ENCODE measurements at regions not wholly inside any gene's neighbourhood (a gene's known extent, or its start where the extent isn't known, plus 50 kb on each side); places are given as distances from the start of the nearest gene placed in this dataset.

GRCh38 chr2:103810875-103811274 is 1043.0 kb upstream of the POU3F3 start:
- Mint-ChIP-seq H3K27me3 (ENCODE audit: insufficient read depth) (no peaks in the 10 kb centered on the region), H3K4me1 (peaks cover 32% of the 10 kb centered on the region), H3K27ac (no peak overlapping the region), H3K9me3 (no peaks in the 10 kb centered on the region), H3K36me3 (ENCODE audit: low read depth) (no peaks in the 10 kb centered on the region), H3K4me3 (no peak overlapping the region)
- Histone ChIP-seq H3K9me3 (ENCODE audit: control insufficient read depth, low read length) (no peaks in the 10 kb centered on the region), H3K27ac (ENCODE audit: low read depth, low read length) (no peak overlapping the region), H3K4me1 (ENCODE audit: control insufficient read depth, insufficient read depth, low read length) (no peaks in the 10 kb centered on the region), H3K9ac (ENCODE audit: extremely low read depth, low read length, poor library complexity, severe bottlenecking) (no peak overlapping the region), H3K36me3 (ENCODE audit: control insufficient read depth, insufficient read depth, low read length) (no peaks in the 10 kb centered on the region), H3K27me3 (ENCODE audit: control insufficient read depth, insufficient read depth, low read length, poor library complexity, severe bottlenecking) (no peaks in the 10 kb centered on the region), H3K4me3 (ENCODE audit: low read length) (no peak overlapping the region)
- no peak for TF ChIP-seq CTCF (conservative IDR thresholded peaks at IDR 0.05)
- 62% methylated on average over 2 of the region's 2 CpGs; no CpG with 5 or more reads in 1 of the 2 experiments for WGBS, 2 experiments (ENCODE audit: insufficient coverage in 1 of 2, insufficient read length in 1 of 2)
- DNase-seq: peak; percentile 86

- 92 to 100% methylated on average over 1 to 2 of the region's 3 CpGs for whole genome bisulfite sequencing, 2 experiments (ENCODE audit: insufficient coverage in 1 of 2, insufficient read length in 1 of 2)
- TF ChIP-seq CTCF (conservative IDR thresholded peaks at IDR 0.05): no peak
- Histone ChIP-seq H3K27me3 (ENCODE audit: control insufficient read depth, insufficient read depth, low read length, poor library complexity, severe bottlenecking) (no peaks in the 10 kb centered on the region), H3K4me3 (ENCODE audit: low read length) (no peak overlapping the region), H3K4me1 (ENCODE audit: control insufficient read depth, insufficient read depth, low read length) (no peaks in the 10 kb centered on the region), H3K36me3 (ENCODE audit: control insufficient read depth, insufficient read depth, low read length) (no peaks in the 10 kb centered on the region), H3K9me3 (ENCODE audit: control insufficient read depth, low read length) (no peaks in the 10 kb centered on the region), H3K27ac (ENCODE audit: low read depth, low read length) (no peak overlapping the region), H3K9ac (ENCODE audit: extremely low read depth, low read length, poor library complexity, severe bottlenecking) (no peak overlapping the region)
- Mint-ChIP-seq H3K36me3 (ENCODE audit: low read depth) (no peaks in the 10 kb centered on the region), H3K4me3 (no peak overlapping the region), H3K27ac (no peak overlapping the region), H3K27me3 (ENCODE audit: insufficient read depth) (no peaks in the 10 kb centered on the region), H3K9me3 (no peaks in the 10 kb centered on the region), H3K4me1 (peaks cover 28% of the 10 kb centered on the region)
- DNase-seq: no peak
Measured at GRCh38 chr2:103814016-103814415, 1039.9 kb upstream of the POU3F3 start.

GRCh38 chr2:103815731-103816130 is 1038.2 kb upstream of the POU3F3 start:
- TF ChIP-seq CTCF (conservative IDR thresholded peaks at IDR 0.05): no peak
- no peaks in the 10 kb centered on the region for H3K9me3 Mint-ChIP-seq
- no peaks in the 10 kb centered on the region for H3K27me3 ChIP-seq (ENCODE audit: control insufficient read depth, insufficient read depth, low read length, poor library complexity, severe bottlenecking)
- H3K4me1 Mint-ChIP-seq: peaks cover 14% of the 10 kb centered on the region
- no peak overlapping the region for H3K9ac ChIP-seq (ENCODE audit: extremely low read depth, low read length, poor library complexity, severe bottlenecking)
- H3K27ac Mint-ChIP-seq: no peak overlapping the region
- H3K4me1 ChIP-seq (ENCODE audit: control insufficient read depth, insufficient read depth, low read length): no peaks in the 10 kb centered on the region
- DNase-seq: no peak
- no peak overlapping the region for H3K4me3 Mint-ChIP-seq
- H3K36me3 ChIP-seq (ENCODE audit: control insufficient read depth, insufficient read depth, low read length): no peaks in the 10 kb centered on the region
- H3K27me3 Mint-ChIP-seq (ENCODE audit: insufficient read depth): no peaks in the 10 kb centered on the region
- no peak overlapping the region for H3K4me3 ChIP-seq (ENCODE audit: low read length)
- H3K36me3 Mint-ChIP-seq (ENCODE audit: low read depth): no peaks in the 10 kb centered on the region
- 100% methylated on average over 1 of the region's 1 CpG; no CpG with 5 or more reads in 1 of the 2 experiments for WGBS, 2 experiments (ENCODE audit: insufficient coverage in 1 of 2, insufficient read length in 1 of 2)
- no peaks in the 10 kb centered on the region for H3K9me3 ChIP-seq (ENCODE audit: control insufficient read depth, low read length)
- no peak overlapping the region for H3K27ac ChIP-seq (ENCODE audit: low read depth, low read length)
